CD4-positive, alpha-beta T cell (primary cell): ENCODE measurements at regions not wholly inside any gene's neighbourhood (a gene's known extent, or its start where the extent isn't known, plus 50 kb on each side); places are given as distances from the start of the nearest gene placed in this dataset.

Experiments
- ATAC-seq: fragments of 200-7000 bp; cut with Tn5 transposase; one replicate; pipeline ENCODE4 v1.10.0; 2022; ENCODE audit warnings: mild to moderate bottlenecking; ENCODE audit not compliant: poor library complexity
- CTCF ChIA-PET: fragments of 350-600 bp; sonication (Branson Sonifier 250); formaldehyde crosslinking; loops from one replicate; lab custom pipeline; 2021; ENCODE audit warnings: antibody characterized with exemption, inconsistent platforms; lab: Charles Lee
- POLR2A ChIA-PET: fragments of 350-600 bp; sonication (Branson Sonifier 250); formaldehyde crosslinking; loops from one replicate; lab custom pipeline; 2021; ENCODE audit warnings: antibody characterized with exemption, inconsistent platforms; lab: Charles Lee
- DNase-seq, 14 experiments: peaks; one replicate each; pipeline ENCODE4 v3.0.0-alpha.2; 2013 to 2020; ENCODE audit warnings: mixed read lengths in 2 of 14
- H3K27ac ChIP-seq, 2 donors: one replicate each; pipeline versions ENCODE4 v1.5.1 to v1.7.0; 2013; ENCODE audit warnings: low read length in 2 of 2, low read depth in 1 of 2, mild to moderate bottlenecking in 1 of 2
- H3K27me3 ChIP-seq, 2 experiments: 1 replicate in 1 of 2; 2 replicates in 1 of 2; pipeline versions ENCODE4 v1.6.1 to v1.7.0; 2013; ENCODE audit warnings: low read length in 2 of 2, control low read depth in 1 of 2, mild to moderate bottlenecking in 1 of 2, moderate library complexity in 1 of 2; ENCODE audit not compliant: insufficient read depth in 2 of 2, control insufficient read depth in 1 of 2
- H3K36me3 ChIP-seq: one replicate; pipeline ENCODE4 v1.6.1; 2013; ENCODE audit warnings: low read length, control low read depth; ENCODE audit not compliant: insufficient read depth
- H3K4me1 ChIP-seq: one replicate; pipeline ENCODE4 v1.6.1; 2013; ENCODE audit warnings: low read length, control low read depth; ENCODE audit not compliant: insufficient read depth
- H3K4me3 ChIP-seq: one replicate; pipeline ENCODE4 v1.5.1; 2013; ENCODE audit warnings: mild to moderate bottlenecking, low read length, moderate library complexity
- H3K9me3 ChIP-seq, 2 experiments: 1 replicate in 1 of 2; 2 replicates in 1 of 2; pipeline versions ENCODE4 v1.6.1 to v1.7.0; 2013; ENCODE audit warnings: low read length in 2 of 2, mild to moderate bottlenecking in 2 of 2, control low read depth in 1 of 2, moderate library complexity in 1 of 2; ENCODE audit not compliant: control insufficient read depth in 1 of 2, insufficient read depth in 1 of 2
- H3K27ac Mint-ChIP-seq: one replicate; pipeline ENCODE4 v1.8.0; 2020; ENCODE audit warnings: mixed read lengths
- H3K27me3 Mint-ChIP-seq: one replicate; pipeline ENCODE4 v1.8.0; 2021; ENCODE audit warnings: mixed read lengths
- H3K36me3 Mint-ChIP-seq: one replicate; pipeline ENCODE4 v1.8.0; 2021; ENCODE audit warnings: low read depth, mixed read lengths
- H3K4me1 Mint-ChIP-seq: one replicate; pipeline ENCODE4 v1.8.0; 2021; ENCODE audit warnings: low read depth, mixed read lengths
- H3K4me3 Mint-ChIP-seq: one replicate; pipeline ENCODE4 v1.8.0; 2020; ENCODE audit warnings: mild to moderate bottlenecking, mixed read lengths
- H3K9me3 Mint-ChIP-seq: one replicate; pipeline ENCODE4 v1.8.0; 2020; ENCODE audit warnings: mixed read lengths
- CTCF ChIP-seq: fragments of 200-600 bp; IDR thresholded peaks from one replicate; pipeline ENCODE4 v1.8.0; 2022; ENCODE audit warnings: antibody characterized with exemption, mild to moderate bottlenecking
- intact Hi-C, 2 experiments: fragments of 100-400 bp; cut with DNase I in 1 of 2; cut with micrococcal nuclease in 1 of 2; formaldehyde crosslinking; loops; one replicate each; pipeline versions ENCODE4 v1.15.1 to v1.9.0; 2023 to 2025; cut with DNase I, micrococcal nuclease

- H3K4me1 Mint-ChIP-seq: no peaks in the 10 kb centered on the region
- H3K4me3 Mint-ChIP-seq: no peak overlapping the region
These were observed 1108.2 kb upstream of the GJE1 start for GRCh38 chr6:141024526-141024925.

GRCh38 chr6:141017941-141018340, 1114.8 kb upstream of the GJE1 start:
- intact Hi-C loops: no loop called here
- ChIA-PET CTCF (no interaction called here), POLR2A (no interaction called here)
- H3K36me3 ChIP-seq: no peaks in the 10 kb centered on the region
- no peaks in the 10 kb centered on the region for H3K4me1 Mint-ChIP-seq
- DNase-seq (no peak), ATAC-seq (no peak)
- H3K27ac ChIP-seq: no peak overlapping the region
- no peak for TF ChIP-seq CTCF
- no peaks in the 10 kb centered on the region for H3K27me3 ChIP-seq
- H3K4me3 Mint-ChIP-seq: no peak overlapping the region
- no peaks in the 10 kb centered on the region for H3K9me3 Mint-ChIP-seq
- H3K27ac Mint-ChIP-seq: no peak overlapping the region
- H3K4me1 ChIP-seq: no peaks in the 10 kb centered on the region
- no peak overlapping the region for H3K4me3 ChIP-seq
- H3K9me3 ChIP-seq: no peaks in the 10 kb centered on the region
- H3K27me3 Mint-ChIP-seq: no peaks in the 10 kb centered on the region
- no peaks in the 10 kb centered on the region for H3K36me3 Mint-ChIP-seq

More at GRCh38 chr6:141024526-141024925, 1108.2 kb upstream of the GJE1 start:
- H3K9me3 Mint-ChIP-seq: no peaks in the 10 kb centered on the region
- no peaks in the 10 kb centered on the region for H3K9me3 ChIP-seq
- no peaks in the 10 kb centered on the region for H3K36me3 Mint-ChIP-seq
- H3K27ac ChIP-seq: no peak overlapping the region
- no peak for ATAC-seq
- ChIA-PET POLR2A (no interaction called here), CTCF (no interaction called here)
- no peak overlapping the region for H3K27ac Mint-ChIP-seq
- no peak overlapping the region for H3K4me3 ChIP-seq
- DNase-seq: no peak
- TF ChIP-seq CTCF: no peak
- H3K36me3 ChIP-seq: no peaks in the 10 kb centered on the region
- H3K27me3 Mint-ChIP-seq: no peaks in the 10 kb centered on the region
- no peaks in the 10 kb centered on the region for H3K27me3 ChIP-seq
- intact Hi-C loops: no loop called here
- H3K4me1 ChIP-seq: no peaks in the 10 kb centered on the region

GRCh38 chr6:141000917-141001316, 1131.8 kb upstream of the GJE1 start:
- CTCF ChIA-PET: no interaction called here

More at GRCh38 chr6:141000917-141001316, 1131.8 kb upstream of the GJE1 start:
- H3K4me1 Mint-ChIP-seq: no peaks in the 10 kb centered on the region
- DNase-seq (no peak), ATAC-seq (no peak)
- no peaks in the 10 kb centered on the region for H3K9me3 Mint-ChIP-seq
- Histone ChIP-seq H3K4me3 (no peak overlapping the region), H3K27ac (no peak overlapping the region), H3K9me3 (no peaks in the 10 kb centered on the region), H3K4me1 (no peaks in the 10 kb centered on the region), H3K36me3 (no peaks in the 10 kb centered on the region), H3K27me3 (no peaks in the 10 kb centered on the region)
- H3K36me3 Mint-ChIP-seq: no peaks in the 10 kb centered on the region
- no peak overlapping the region for H3K27ac Mint-ChIP-seq
- no peak for TF ChIP-seq CTCF
- POLR2A ChIA-PET: no interaction called here
- H3K4me3 Mint-ChIP-seq: no peak overlapping the region
- intact Hi-C loops: no loop called here
- H3K27me3 Mint-ChIP-seq: no peaks in the 10 kb centered on the region
